GM18909 (cell line): ENCODE measurements at regions not wholly inside any gene's neighbourhood (a gene's known extent, or its start where the extent isn't known, plus 50 kb on each side); places are given as distances from the start of the nearest gene placed in this dataset.
"Not testable (repeated sequence)": the region's sequence is repeated elsewhere in the genome, so short reads cannot be mapped to it uniquely, and the experiment has no call there.

ENCODE experiments used
- ATAC-seq: cut with Tn5 transposase; IDR thresholded peaks from one replicate; pipeline ENCODE4 v1.9.1; 2021; ENCODE audit warnings: mild to moderate bottlenecking; ENCODE audit not compliant: unreplicated experiment, poor library complexity

- ATAC-seq = no peak
Measured at GRCh38 chr1:219560856-219561255, 52.0 kb downstream of the ZC3H11B start.

GRCh38 chr1:219559899-219560298, 53.0 kb downstream of the ZC3H11B start:
- no peak for ATAC-seq

GRCh38 chr1:219555806-219556205, 57.1 kb downstream of the ZC3H11B start:
- ATAC-seq = no peak

- no peak for ATAC-seq
Measured at GRCh38 chr1:219555031-219555692, 57.7 kb downstream of the ZC3H11B start.

- no peak for ATAC-seq
Measured at GRCh38 chr1:219553934-219554502, 58.9 kb downstream of the ZC3H11B start.

GRCh38 chr1:219550201-219550600, 62.7 kb downstream of the ZC3H11B start:
- ATAC-seq = no peak

- no peak for ATAC-seq
Measured at GRCh38 chr1:219549215-219549614, 63.7 kb downstream of the ZC3H11B start.

- ATAC-seq = no peak
Measured at GRCh38 chr1:219548386-219548785, 64.5 kb downstream of the ZC3H11B start.

- ATAC-seq = not testable (repeated sequence)
Measured at GRCh38 chr1:219545756-219546155, 67.1 kb downstream of the ZC3H11B start.

GRCh38 chr1:219544163-219544846, 68.6 kb downstream of the ZC3H11B start:
- no peak for ATAC-seq

- ATAC-seq = no peak
Measured at GRCh38 chr1:219542828-219543518, 69.9 kb downstream of the ZC3H11B start.

GRCh38 chr1:219541946-219542345, 71.0 kb downstream of the ZC3H11B start:
- no peak for ATAC-seq

- no peak for ATAC-seq
Measured at GRCh38 chr1:219539645-219540254, 73.2 kb downstream of the ZC3H11B start.

GRCh38 chr1:219538886-219539285, 74.0 kb downstream of the ZC3H11B start:
- no peak for ATAC-seq

GRCh38 chr1:219537223-219537631, 75.7 kb downstream of the ZC3H11B start:
- ATAC-seq = no peak

GRCh38 chr1:219536038-219536437, 76.9 kb downstream of the ZC3H11B start:
- no peak for ATAC-seq

- no peak for ATAC-seq
Measured at GRCh38 chr1:219534991-219535390, 77.9 kb downstream of the ZC3H11B start.

GRCh38 chr1:219533280-219533679, 79.6 kb downstream of the ZC3H11B start:
- ATAC-seq = no peak

- no peak for ATAC-seq
Measured at GRCh38 chr1:219529116-219529515, 83.8 kb downstream of the ZC3H11B start.

- no peak for ATAC-seq
Measured at GRCh38 chr1:219528633-219529032, 84.3 kb downstream of the ZC3H11B start.

- no peak for ATAC-seq
Measured at GRCh38 chr1:219527994-219528393, 84.9 kb downstream of the ZC3H11B start.
